HG03521 (cell line): ENCODE measurements at regions not wholly inside any gene's neighbourhood (a gene's known extent, or its start where the extent isn't known, plus 50 kb on each side); places are given as distances from the start of the nearest gene placed in this dataset.
"Not testable (repeated sequence)": the region's sequence is repeated elsewhere in the genome, so short reads cannot be mapped to it uniquely, and the experiment has no call there.

Experiments used
- ATAC-seq: cut with Tn5 transposase; IDR thresholded peaks from one replicate; pipeline ENCODE4 v1.9.1; 2021; ENCODE audit warnings: mild to moderate bottlenecking, moderate library complexity; ENCODE audit not compliant: unreplicated experiment

- ATAC-seq, result no peak
Observed at GRCh38 chr2:142758973-142759372, 118.5 kb upstream of the KYNU start.

- ATAC-seq, result no peak
Observed at GRCh38 chr2:142757111-142757510, 120.4 kb upstream of the KYNU start.

DNA sequence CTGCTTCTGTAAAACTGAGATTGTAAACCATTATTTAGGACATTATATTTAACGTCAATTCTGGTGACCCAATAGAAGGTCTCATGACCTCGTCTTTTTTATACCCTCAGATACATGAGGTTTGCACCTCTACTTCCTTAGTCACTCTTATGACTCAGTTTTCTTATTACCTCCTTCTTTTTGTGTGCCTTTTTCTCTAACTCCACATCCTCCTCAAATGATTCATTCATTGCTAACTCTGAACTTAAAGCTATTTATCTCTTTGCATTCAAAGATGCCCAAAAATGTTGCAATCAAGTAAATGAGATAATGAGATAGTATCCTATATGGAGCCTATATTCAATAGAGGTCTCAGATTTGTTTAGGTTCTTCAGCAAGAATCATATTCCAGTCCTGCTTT, 121.0 kb upstream of the KYNU start:
- ATAC-seq, result no peak

GRCh38 chr2:142755191-142755590, 122.3 kb upstream of the KYNU start:
- ATAC-seq, result no peak

- no peak for ATAC-seq
Observed at GRCh38 chr2:142754182-142754581, 123.3 kb upstream of the KYNU start.

GRCh38 chr2:142750858-142751257, 126.6 kb upstream of the KYNU start:
- ATAC-seq, result no peak

GRCh38 chr2:142748559-142749099, 128.8 kb upstream of the KYNU start:
- ATAC-seq, result no peak

DNA sequence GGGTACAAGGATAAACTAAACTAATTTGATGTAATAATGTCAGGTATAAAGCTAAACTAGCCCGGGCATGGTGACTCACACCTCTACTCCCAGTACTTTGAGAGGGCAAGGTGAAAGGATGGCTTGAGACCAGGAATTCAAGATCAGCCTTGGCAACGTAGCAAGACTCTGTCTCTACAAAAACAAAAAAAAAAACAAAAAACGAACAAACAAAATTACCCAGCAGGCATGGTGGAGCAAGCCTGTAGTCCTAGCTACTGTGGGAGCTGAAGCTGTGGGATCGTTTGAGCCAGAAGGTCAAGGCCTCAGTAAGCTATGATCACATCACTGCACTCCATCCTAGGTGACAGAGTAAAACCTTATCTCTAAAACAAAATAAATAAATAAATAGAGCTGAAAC, 131.8 kb upstream of the KYNU start:
- ATAC-seq, result no peak

- no peak for ATAC-seq
Observed at GRCh38 chr2:142742371-142743214, 134.9 kb upstream of the KYNU start.

DNA sequence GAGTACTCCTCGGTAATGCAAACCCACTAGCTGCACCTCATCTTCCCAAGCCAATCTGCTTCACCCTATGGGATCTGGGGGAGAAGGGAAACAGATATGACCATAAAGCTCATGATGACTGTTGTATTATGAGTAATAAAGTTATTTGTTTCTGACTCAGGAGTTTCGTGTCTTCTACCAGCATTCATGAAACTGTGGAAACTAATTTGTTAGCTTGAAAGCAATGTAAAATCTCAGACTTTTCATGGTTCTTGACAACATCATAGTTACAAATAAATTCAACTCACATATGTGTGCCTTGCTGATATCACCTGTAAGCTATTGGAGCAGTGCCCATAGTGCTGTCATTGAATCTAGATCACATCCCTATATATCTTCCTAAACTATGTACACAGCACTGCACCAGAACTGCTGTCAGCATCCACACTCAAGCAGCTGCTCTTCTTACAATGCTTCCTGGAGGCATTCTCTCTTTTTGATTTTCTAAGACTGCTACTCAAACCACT, 135.6 kb upstream of the KYNU start:
- no peak for ATAC-seq

GRCh38 chr2:142734770-142735169, 142.7 kb upstream of the KYNU start:
- no peak for ATAC-seq

GRCh38 chr2:142734231-142734630, 143.2 kb upstream of the KYNU start:
- ATAC-seq, result no peak

- ATAC-seq, result not testable (repeated sequence)
Observed at GRCh38 chr2:142729814-142730213, 147.7 kb upstream of the KYNU start.

DNA sequence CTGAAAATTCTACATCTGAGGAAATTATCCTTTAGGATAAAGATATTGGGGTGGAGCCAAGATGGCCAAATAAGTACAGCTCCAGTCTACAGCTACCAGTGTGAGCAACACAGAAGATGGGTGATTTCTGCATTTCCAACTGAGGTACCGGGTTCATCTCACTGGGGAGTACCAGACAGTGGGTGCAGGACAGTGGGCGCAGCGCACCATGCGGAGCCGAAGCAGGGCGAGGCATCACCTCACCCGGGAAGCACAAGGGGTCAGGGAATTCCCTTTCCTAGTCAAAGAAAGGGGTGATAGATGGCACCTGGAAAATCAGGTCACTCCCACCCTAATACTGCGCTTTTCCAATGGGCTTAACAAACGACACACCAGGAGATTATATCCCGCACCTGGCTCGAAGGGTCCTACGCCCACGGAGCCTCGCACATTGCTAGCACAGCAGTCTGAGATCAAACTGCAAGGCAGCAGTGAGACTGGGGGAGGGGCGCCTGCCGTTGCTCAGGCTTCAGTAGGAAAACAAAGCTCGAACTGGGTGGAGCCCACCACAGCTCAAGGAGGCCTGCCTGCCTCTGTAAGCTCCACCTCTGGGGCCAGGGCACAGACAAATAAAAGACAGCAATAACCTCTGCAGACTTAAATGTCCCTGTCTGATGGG, 149.5 kb upstream of the KYNU start:
- ATAC-seq, result not testable (repeated sequence)

GRCh38 chr2:142725386-142725785, 152.1 kb upstream of the KYNU start:
- no peak for ATAC-seq

DNA sequence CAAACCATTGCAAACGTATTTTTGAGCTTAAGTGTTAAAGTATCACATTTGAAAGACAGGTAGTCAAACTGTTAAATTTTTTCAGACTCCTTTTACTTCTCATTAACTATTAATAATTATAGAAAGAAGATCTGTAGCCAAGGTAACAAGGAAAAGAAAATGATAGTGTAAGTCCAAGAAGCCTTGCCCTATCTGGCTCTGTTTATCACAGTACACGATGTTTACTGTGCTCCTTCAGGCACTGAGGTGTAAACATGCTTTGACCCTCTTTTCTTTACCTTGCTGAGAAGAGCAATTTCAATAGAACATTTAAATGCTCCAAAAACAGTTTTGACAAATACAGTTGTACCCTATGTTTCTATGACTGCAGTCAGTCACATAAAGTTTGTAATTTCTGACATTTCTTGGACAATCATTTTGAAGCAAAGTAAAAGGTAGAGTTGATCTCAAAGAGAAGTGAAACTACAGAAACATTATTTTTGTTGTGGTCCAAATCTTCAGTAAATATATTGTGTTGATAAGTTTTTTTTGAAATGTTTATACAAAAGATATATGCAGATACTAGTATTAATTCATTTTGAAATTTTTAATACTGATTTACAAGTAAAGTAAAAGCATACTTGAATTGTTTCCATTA, 152.6 kb upstream of the KYNU start:
- peak; percentile 50 for ATAC-seq

DNA sequence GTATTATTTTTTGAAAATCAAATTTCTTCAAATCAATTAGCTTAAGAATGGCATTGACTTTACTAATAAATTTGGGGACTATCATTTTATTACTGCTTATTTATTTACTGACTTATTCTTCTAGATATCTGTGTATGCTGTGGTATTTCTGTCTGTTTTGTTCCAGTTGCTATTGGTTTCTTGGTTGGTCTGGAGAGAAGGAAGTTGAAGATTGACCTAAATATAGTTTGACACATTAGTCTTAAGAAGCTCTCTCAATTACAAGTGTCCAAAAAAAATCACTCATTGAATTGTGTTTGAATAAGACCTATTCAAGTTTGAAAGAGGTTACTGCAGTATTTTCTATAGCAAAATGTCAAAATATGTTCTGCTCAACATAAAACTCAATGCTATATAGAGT, 153.3 kb upstream of the KYNU start:
- no peak for ATAC-seq

GRCh38 chr2:142723236-142723635, 154.2 kb upstream of the KYNU start:
- ATAC-seq, result no peak

DNA sequence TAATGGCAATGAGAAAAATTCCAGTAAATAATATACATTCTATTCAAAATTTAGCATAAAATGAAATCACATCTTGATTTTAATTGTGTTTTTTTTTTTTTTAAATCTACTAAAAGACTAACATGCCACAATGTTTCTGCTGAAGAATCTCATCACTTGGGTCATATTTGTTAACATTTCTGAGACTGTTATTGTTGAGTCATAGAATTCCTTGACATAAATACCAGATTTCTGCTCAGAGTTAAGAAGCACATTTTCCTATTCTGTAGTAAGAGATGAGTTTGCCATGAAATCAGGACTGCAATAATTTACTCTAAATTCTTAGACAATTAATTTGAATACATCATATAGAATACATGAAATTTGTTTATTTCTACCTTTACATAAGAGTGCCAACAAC, 154.9 kb upstream of the KYNU start:
- no peak for ATAC-seq

DNA sequence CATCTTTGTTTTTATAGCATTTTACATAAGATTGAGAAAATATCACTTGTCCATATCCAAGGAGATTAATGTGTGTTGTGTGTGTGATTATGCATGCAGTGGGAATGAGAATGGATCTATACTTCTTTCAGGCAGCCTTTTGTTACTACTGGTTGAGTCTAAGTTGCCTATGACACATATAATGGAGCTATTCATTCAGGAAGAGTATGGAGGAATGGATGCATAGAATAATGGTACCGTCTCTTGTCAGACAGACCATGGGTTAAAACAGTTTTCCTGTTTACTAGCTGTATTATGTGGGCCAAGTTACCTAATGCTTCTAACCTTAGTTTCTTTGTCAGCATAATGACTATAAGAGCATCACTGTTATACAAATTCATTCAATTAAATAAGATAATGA, 155.4 kb upstream of the KYNU start:
- no peak for ATAC-seq

DNA sequence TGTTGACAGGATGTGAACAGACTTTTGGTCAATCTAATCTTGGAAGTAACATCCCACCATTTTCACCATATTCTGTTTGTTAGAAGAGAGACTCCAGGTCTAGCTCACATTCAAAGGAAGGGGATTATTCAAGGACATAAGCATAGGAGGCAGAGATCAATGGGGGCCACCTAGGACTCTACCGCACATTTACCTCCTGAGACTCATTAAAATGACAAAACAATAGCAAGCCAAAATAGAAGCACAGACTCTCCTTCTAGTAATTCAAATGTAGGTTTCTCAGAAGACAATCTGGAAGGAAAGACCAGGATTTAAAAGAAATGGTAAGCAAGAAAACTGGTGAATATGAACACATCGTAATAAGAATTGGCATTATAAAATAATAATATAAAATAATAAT, 156.4 kb upstream of the KYNU start:
- ATAC-seq, result no peak
